GM21529 (cell line): ENCODE measurements at regions not wholly inside any gene's neighbourhood (a gene's known extent, or its start where the extent isn't known, plus 50 kb on each side); places are given as distances from the start of the nearest gene placed in this dataset.

ENCODE experiments used
- ATAC-seq: cut with Tn5 transposase; IDR thresholded peaks from one replicate; pipeline ENCODE4 v1.9.1; 2021; ENCODE audit not compliant: unreplicated experiment

DNA sequence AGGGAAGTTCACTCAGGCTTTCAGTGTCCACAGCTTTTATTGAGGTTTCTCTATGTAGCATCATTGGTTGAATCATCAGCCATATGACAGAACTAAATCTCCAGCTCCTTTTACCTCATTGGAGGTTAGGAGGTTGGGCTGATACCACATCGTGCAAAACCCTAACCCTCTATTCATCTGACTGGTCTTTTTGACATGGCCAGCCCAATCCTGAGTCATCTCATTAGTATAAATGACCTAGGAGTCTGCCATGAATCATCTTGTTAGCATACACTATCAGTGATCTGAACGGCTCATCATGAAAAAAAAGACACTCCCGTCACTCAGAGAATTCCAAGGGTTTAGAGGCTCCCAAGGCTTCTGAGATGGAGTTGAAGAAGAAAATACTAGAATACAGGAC is 669.8 kb upstream of the POT1 start:
- ATAC-seq: no peak

DNA sequence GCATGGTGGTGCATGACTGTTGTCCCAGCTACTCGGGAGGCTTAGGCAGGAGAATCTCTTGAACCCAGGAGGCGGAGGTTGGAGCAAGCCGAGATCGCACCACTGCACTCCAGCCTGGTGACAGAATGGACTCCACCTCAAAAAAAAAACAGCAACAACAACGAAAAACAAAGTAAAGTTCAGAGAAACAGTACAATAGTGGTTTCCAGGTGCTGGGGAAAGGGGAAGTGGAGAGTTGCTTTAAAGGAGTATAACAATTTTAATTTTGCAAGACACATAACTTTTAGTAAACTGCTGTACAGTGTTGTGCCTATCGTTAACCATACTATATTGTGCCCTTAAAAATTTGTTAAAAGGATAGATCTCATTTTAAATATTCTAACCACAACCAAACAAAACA is 662.7 kb upstream of the POT1 start:
- ATAC-seq: no peak

DNA sequence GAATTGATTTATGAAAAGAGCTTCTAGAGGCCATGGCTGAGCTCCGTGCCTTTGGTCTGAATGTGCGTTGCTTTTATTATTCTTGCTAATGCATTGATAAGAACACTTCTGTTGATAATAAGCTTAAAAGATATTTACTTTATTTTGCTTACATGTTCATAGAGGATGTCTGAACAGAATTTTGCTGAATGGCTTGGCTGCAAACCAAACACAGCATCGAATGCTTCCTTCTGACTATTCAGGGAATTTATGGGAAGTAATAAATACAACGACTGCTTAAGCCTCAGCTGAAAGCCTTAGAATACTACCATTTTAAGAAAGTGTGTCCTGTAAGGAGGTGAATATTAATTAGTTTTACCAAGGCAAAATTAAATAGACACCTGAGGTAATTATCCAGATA is 643.5 kb upstream of the POT1 start:
- no peak for ATAC-seq

DNA sequence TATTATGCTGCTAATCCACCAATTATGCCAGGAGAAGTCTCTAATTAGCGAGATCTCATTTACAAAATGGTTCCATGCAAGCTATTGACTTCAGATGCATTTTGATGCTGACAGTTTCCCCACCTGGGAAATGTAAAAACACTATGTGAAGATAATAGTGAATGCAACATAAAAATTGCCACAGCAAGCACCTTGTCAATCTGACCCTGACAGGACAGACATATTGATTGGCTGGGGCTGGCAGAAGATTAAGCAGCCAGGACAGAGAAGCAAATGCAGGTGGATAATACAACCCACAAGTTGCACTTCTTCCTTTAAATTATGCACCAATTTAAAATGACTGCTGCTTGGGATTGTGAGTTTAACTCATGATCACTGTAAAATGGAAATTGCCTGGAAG is 642.8 kb upstream of the POT1 start:
- no peak for ATAC-seq

DNA sequence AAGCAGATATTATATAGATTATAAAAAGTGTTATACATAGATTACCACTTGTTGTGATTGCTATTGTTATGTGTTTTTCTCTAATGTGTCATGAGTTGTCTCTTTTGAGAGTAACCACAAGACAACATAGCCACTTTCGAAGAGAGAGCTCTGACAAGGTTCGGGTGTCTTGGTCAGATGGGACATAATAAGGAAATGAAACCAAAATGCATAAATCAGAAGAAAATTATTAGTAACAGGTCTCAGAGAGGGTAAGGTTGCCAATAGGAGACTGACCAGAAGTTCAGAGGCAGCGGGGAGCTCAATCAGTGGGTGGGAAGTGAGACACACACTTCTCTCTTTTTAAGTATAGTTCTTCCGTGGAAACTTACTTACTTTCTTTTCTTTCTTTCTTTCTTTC is 639.2 kb upstream of the POT1 start:
- peak; percentile 93 for ATAC-seq

DNA sequence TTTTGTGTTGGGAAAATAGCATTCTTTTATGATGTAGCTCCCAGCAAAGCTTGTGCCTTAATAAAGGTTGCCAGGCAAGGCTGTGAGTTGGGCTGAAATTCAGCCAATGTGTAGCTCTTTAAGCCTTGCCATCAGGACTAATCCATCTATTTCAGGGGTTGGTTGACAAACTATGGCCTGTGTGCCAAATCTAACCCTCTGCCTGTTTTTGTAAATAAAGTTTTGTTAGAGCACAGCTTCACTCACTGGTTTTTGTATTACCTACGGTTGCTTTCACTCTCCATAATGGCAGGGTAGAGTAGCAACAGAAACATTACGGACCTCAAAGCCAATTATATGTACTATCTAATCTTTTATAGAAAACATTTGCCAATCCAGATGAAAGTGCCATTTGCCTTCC is 638.1 kb upstream of the POT1 start:
- no peak for ATAC-seq

DNA sequence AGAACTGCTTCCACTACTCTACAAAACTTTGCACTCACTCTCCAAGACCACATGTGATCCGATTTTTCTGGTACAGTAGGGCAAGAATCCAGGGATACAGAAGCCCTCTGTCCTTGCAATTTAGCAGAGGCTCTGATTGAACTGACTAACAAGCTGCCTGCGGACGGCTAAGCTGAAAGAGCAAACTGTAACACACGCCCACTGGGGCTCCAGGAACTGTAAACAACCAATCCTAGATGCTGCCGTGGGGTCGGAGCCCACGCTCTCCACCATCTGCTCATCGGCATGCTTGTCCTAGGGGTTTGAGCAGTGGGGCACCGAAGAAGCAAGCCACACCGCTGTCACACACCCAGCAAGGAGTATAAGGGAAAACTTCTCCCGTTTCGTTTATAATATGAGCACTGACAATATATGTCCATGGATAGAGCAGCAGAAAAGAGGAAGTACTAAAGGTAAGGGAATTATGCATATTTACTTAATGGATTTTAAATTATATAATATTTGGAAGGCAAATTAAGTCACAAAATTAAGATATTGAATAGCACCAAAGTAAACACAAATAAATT is 634.4 kb upstream of the POT1 start:
- no peak for ATAC-seq

DNA sequence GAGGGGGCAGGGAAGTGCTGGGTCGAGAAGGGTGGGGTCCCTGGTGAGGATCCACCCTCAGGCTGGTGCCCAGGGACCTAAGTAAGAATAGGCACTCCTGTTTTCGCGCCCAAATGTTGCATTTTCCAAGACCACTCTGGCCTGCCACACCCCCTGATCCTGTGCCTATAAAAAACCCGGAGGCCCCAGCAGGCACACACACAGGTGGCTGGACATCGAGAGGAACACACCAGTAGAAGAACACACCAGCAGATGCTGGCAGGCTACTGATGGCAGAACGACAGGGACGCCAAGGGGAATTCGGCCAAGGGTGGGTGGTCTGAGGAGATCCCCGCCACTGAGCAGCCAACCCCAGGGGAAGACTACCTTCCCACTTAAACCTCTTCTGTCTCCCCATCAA is 633.9 kb upstream of the POT1 start:
- ATAC-seq: no peak

DNA sequence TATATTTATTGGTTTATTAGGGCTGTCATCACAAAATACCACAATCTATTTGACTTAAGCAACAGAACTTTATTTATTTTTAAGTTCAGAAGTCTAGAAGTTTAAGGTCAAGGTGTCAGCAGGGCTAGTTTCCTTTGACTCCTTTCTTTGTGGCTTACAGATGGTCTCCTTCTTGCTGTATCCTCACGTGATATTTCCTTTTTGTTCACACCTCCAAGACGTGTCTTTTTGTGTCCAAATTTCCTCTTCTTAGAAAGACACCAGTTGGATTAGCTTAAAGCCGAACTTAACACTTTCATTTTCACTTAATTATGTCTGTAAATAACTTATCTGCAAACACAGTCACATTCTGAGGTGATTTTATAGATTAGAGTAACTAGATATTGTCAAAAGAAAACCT is 631.4 kb upstream of the POT1 start:
- no peak for ATAC-seq

DNA sequence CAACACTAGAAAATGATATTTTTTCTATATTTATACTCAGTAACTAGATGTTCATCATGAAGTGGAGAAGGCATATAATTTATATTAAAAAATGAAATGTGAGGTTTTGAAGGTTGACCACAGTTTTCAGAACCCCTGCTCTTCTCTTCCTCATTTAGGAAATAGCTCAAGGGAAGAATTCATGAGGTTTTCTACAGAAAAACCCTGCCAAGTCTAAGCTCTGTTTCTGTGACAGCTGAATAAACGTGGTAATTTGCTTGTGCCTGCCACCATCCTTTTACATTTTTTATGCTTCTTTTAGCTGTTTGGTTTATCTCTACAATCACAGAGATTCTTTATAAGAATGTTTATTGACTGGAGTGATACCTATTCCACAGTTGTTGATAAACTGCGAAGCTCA is 630.3 kb upstream of the POT1 start:
- no peak for ATAC-seq

DNA sequence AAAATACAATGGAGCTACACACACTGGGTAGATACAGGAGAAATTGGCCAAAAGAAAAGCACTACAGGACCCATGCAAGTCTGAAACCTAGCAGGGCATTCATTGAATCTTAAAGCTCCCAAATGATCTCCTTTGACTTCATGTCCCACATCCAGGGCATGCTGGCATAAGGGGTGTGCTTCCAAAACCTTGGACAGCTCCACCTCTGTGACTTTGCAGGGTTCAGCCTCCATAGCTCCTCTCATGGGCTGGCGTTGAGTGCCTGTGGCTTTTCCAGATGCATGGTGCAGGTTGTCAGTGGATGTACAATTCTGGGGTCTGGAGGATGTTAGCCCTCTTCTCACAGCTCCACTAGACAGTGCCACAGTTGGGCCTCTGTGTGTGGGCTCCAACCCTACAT is 626.3 kb upstream of the POT1 start:
- no peak for ATAC-seq

DNA sequence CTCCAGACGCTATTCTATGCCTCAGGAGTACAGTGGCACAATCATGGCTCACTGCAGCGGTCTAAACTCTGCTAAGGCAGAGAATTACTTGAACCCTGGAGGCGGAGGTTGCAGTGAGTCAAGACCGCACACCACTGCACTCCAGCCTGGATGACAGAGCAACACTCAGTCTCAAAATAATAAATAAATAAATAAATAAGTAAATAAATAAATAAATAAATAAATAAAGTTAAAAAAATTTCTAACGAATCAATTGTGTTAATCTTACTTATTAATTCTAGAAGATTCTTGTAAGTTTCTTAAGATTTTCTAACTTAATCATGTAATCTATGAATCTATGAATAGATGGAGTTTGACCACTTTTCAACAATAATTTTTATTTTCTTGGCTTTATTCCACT is 621.4 kb upstream of the POT1 start:
- no peak for ATAC-seq

DNA sequence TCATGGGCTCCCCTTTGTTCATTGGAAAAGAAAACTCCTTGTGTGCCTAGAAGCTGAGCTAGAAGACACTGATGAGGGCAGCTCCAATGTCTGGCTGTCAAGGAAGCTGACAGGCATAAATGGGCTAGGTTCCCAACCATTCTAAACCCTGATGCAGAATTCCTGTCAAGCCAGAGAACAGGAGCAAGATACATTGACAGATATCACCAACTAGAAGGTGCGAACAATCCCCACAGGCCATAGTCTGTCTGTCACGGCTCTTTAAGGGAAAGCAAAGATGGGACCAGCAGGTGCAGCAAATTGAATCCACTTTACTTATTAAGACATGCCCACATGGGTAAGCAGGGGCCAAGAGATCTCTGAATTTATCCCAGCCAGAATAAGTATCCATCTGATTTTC is 617.9 kb upstream of the POT1 start:
- ATAC-seq: no peak

DNA sequence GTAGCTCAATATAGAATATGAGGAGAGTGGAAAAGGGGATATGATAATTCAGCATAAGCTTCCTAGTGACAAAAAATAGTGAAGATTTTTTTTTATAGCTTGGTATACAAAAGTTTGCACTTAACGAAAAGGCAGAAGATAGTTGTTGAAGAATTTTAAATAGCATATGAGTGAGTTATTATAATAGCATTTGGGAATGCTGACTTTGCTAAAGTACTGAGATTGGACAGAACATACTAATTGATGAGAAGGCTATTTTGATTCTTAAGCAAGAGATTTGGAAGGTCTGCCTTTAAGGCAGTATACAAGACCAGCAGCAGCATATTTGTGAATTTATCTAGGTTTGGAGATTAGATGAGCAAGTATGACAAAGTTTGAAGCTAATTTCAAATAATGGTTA is 600.9 kb upstream of the POT1 start:
- no peak for ATAC-seq

DNA sequence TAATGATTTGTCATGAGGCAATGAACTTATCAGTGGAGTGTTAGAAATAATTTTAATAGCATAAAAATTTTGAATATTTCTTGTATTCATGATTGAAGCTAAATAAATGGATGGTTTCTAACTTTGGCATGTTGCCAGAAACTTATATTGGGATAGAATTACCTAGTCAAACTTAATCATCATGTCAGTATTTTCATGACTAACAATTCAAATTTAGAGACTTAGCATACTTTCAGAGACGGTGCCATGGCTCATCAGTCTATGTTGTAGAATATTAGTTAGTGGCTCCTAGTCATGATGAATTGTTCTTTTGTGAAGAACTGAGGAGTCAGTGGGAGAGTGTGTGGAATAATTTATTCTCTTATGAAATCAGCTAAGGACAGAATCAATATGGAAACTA is 599.6 kb upstream of the POT1 start:
- no peak for ATAC-seq

DNA sequence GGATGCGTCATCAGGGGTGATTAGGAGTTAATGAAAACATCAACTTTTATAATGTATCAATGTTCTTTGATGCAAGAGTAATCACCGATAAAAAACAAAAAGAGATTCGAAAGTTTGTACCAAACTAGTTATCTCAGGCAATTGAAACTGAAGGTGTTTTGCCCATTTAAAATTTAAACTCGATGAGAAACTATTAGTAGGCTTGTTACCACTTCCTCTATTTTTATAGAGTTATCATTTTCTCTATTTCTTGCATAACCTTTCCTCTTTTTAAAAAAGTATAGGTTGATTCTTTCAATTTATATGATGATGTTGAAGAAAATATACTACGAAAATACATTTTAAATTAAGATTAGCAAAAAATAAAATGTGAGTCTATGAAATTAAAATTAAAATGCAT is 597.3 kb upstream of the POT1 start:
- no peak for ATAC-seq

DNA sequence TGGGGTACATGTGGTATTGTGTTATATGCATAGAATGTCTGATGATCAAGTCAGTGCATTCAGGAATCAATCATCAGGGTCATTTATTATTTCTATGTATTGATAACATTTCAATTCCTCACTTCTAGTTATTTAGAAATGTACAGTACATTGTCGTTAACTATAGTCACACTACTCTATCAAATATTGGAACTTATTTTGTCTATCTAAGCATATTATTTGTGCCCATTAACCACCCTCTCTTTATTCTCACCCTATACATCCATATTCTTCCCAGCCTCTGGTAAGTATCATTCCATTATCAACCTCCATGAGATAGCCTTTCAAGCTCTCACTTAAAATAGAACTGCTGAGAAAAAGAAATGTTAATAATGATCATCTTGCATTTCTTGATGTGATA is 596.5 kb upstream of the POT1 start:
- no peak for ATAC-seq

DNA sequence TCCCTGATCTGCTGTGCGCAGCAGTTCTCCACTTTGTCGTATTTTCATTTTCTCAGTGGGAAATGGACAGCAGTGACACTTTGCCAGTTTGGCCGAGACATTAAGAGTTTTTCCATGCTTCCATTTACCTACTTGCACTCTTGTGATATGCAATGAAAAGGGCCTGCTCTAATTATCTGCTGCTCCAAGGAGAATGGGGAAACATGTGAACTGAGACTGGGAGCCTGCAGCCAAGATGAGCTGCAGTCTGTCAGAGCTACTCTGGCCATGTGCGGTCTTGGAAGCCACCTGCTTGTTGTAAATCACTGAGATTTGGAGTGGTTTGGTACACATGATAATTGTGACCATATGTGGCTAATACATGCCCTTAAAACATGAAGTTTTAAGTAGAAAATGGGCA is 586.6 kb upstream of the POT1 start:
- no peak for ATAC-seq

DNA sequence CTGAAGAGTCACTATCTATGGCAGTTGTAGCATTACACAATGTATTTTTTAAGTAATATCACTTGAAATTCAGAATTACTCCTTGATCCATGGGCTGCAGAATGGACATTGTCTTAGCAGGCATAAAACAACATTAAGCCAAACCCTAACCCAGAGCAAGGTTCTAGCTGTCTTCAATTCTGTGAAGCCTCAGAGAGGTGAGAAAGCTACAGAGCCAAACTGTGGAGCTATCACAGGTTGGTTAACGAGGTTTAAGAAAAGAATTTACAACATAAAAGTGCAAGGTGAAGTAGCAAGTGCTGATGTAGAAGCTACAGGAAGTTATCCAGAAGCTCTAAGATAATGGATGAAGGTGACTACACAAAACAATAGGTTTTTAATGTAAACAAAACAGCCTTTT is 582.7 kb upstream of the POT1 start:
- no peak for ATAC-seq

DNA sequence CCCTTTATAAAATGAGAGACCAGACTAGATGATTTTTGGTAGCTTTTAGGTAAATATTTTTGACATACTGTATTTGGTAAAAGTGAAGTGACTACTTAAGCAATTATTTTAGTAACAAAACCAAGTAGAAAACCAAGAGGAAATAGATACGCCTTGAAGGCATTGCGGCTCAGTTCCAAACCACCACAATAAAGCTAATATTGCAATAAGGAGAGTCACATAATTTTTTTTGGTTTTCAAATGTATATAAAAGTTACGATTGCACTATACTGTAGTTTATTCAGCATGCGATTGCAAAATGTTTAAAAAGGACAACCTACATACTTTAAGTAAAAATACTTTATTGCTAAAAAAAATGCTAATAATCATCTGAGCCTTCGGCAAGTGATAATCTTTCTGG is 581.7 kb upstream of the POT1 start:
- ATAC-seq: no peak

DNA sequence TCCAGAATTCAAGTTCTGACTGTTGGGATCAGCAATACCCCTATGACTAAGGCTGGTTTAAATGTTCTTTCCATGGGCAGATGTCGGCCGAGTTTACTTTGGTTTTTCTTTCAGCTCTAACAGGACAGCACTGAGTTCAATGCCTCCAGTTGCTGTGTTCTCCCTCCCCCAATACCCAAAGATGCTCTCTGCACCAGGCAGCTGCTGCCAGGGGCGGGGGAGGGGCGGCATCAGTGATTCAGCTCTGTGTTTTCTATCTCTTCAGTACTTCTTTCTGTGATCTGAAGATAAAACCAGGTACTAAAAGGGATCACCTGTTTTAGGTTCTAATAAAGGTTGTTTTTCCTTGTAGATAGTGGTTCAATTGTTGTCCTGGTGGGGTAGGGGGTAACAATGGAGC is 576.7 kb upstream of the POT1 start:
- ATAC-seq: no peak

DNA sequence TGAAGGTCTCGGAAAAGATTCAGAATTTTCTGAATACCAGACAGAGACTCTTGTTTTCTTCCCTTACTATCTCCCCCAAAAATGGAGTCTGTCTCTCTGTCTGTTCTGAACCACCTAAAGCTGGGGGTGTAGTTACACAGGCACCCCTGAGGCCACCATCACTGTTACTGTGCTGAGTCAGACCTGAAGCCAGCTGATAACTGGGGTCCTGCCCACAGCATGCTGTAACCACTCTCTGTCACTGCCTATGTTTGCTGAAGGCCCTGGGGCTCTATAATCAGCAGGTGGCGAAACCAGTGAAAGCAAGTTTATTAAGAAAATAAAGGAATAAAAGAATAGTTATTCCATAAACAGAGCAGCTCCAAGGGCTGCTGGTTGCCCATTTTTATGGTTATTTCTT is 575.2 kb upstream of the POT1 start:
- ATAC-seq: no peak

DNA sequence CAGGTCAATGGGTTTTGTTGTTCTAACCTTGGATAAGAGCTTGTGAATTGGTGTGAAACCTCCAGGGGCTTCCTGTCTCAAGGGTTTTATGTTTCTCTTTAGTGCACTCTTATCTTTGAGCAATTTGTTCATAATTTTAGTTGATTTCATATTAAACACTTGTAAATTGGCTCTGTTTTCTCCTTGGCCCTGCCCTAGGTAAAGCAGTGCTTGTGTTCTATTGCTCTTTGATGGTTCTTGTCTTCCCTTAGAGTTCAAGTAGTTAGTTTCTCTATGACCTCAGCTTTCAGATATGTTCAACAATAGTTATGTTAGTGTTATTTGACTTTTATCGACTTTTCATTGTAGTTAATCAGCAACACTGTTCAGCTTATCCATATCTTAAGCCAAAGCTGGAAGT is 566.4 kb upstream of the POT1 start:
- ATAC-seq: no peak

DNA sequence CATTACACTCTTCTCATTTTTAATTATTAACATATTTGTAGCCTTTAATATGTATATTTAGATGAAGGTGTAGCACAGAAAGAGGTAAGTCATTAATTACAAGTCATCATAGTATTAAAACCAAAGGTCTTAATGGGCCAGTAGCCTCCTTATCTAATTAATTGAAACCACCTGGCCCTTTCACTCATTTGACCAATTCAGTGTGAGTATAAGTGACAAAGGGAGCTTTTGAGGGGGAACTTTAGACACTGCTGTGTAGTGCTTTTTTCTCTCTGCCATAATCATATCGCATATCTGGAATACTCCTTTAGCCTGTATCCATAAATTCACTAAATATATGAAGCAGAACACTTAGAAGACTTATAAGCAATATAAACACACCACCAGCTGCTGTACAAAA is 562.9 kb upstream of the POT1 start:
- no peak for ATAC-seq
